ENCODE measurements at regions not wholly inside any gene's neighbourhood (a gene's known extent, or its start where the extent isn't known, plus 50 kb on each side); places are given as distances from the start of the nearest gene placed in this dataset.

GRCh38 chr10:128568041-128568440 lies 441.8 kb upstream of the MKI67 start:
- DNase-seq (ENCODE audit: low read depth in 2 of 2): no peak
- no peak for TF ChIP-seq CTCF (IDR thresholded peaks at IDR 0.05; ENCODE audit: low read depth, low read length)
- no peak overlapping the region for H3K4me3 ChIP-seq (replicated peaks in 1 of 2; ENCODE audit: low read depth in 2 of 2, low read length in 2 of 2)

- no peak for DNase-seq (ENCODE audit: low read depth in 2 of 2)
- no peak for TF ChIP-seq CTCF (IDR thresholded peaks at IDR 0.05; ENCODE audit: low read depth, low read length)
- H3K4me3 ChIP-seq (replicated peaks in 1 of 2; ENCODE audit: low read depth in 2 of 2, low read length in 2 of 2): no peak overlapping the region
These were observed 442.3 kb upstream of the MKI67 start for GRCh38 chr10:128568491-128568890.

GRCh38 chr10:128568990-128569945 lies 443.0 kb upstream of the MKI67 start:
- DNase-seq (ENCODE audit: low read depth in 2 of 2): no peak
- no peak for TF ChIP-seq CTCF (IDR thresholded peaks at IDR 0.05; ENCODE audit: low read depth, low read length)
- no peak overlapping the region for H3K4me3 ChIP-seq (replicated peaks in 1 of 2; ENCODE audit: low read depth in 2 of 2, low read length in 2 of 2)

- H3K4me3 ChIP-seq (replicated peaks in 1 of 2; ENCODE audit: low read depth in 2 of 2, low read length in 2 of 2): no peak overlapping the region
- TF ChIP-seq CTCF (IDR thresholded peaks at IDR 0.05; ENCODE audit: low read depth, low read length): no peak
- no peak for DNase-seq (ENCODE audit: low read depth in 2 of 2)
These were observed 444.2 kb upstream of the MKI67 start for GRCh38 chr10:128570319-128570995.

GRCh38 chr10:128571071-128571470 lies 444.8 kb upstream of the MKI67 start:
- TF ChIP-seq CTCF (IDR thresholded peaks at IDR 0.05; ENCODE audit: low read depth, low read length): no peak
- H3K4me3 ChIP-seq (replicated peaks in 1 of 2; ENCODE audit: low read depth in 2 of 2, low read length in 2 of 2): no peak overlapping the region
- no peak for DNase-seq (ENCODE audit: low read depth in 2 of 2)

- H3K4me3 ChIP-seq (replicated peaks in 1 of 2; ENCODE audit: low read depth in 2 of 2, low read length in 2 of 2): no peak overlapping the region
- no peak for TF ChIP-seq CTCF (IDR thresholded peaks at IDR 0.05; ENCODE audit: low read depth, low read length)
- no peak for DNase-seq (ENCODE audit: low read depth in 2 of 2)
These were observed 445.5 kb upstream of the MKI67 start for GRCh38 chr10:128571745-128572144.
